ENCODE measurements at regions not wholly inside any gene's neighbourhood (a gene's known extent, or its start where the extent isn't known, plus 50 kb on each side); places are given as distances from the start of the nearest gene placed in this dataset.

- Histone ChIP-seq H3F3A (ENCODE audit: low read length, unreplicated experiment) (no peaks in the 10 kb centered on the region), H3K9ac (ENCODE audit: low read length) (no peak overlapping the region), H3K4me1 (ENCODE audit: insufficient read depth, low read length) (no peaks in the 10 kb centered on the region), H3K4me2 (ENCODE audit: low read length) (no peak overlapping the region), H2AFZ (ENCODE audit: low read length) (no peak overlapping the region), H4K20me1 (ENCODE audit: low read length) (no peaks in the 10 kb centered on the region), H3K9me3 (ENCODE audit: low read length) (no peaks in the 10 kb centered on the region), H3K27ac (ENCODE audit: low read length) (no peak overlapping the region), H3K79me2 (ENCODE audit: low read length) (no peaks in the 10 kb centered on the region), H3K9me2 (replicated peaks; ENCODE audit: low read length) (no peaks in the 10 kb centered on the region), H3K36me3 (ENCODE audit: low read depth, low read length) (no peaks in the 10 kb centered on the region), H3K4me3 (ENCODE audit: low read length) (no peak overlapping the region), H3K27me3 (ENCODE audit: low read length) (no peaks in the 10 kb centered on the region)
- ChIA-PET POLR2A (ENCODE audit: unreplicated experiment) (interaction anchor here (0.5 kb wide), 1 partner anchor 61 kb away, joined by 4 read pairs; no protein-coding TSS in a partner anchor), CTCF (interaction anchor here (0.6 kb wide), 1 partner anchor 27 kb away, joined by 4 read pairs; no protein-coding TSS in a partner anchor)
- ATAC-seq (peak; percentile 73), DNase-seq (peak; percentile 30)
- TF ChIP-seq EZH2phosphoT487 (IDR thresholded peaks at IDR 0.05; ENCODE audit: borderline replicate concordance, low read length) = no peak
- no peak for TF ChIP-seq EZH2 (IDR thresholded peaks at IDR 0.05; ENCODE audit: low read length, unreplicated experiment)
- TF ChIP-seq CTCF (conservative IDR thresholded peaks at IDR 0.05; ENCODE audit: low read depth, low read length) = no peak
- no TSS peak for BruUV-seq (replicated peaks)
- intact Hi-C loops (cut with micrococcal nuclease) = no loop called here
Observed at GRCh38 chr18:38909972-38910371, 1344.4 kb upstream of the CELF4 start.

GRCh38 chr18:38902796-38903195, 1337.2 kb upstream of the CELF4 start:
- Histone ChIP-seq H3K4me2 (ENCODE audit: low read length) (no peak overlapping the region), H4K20me1 (ENCODE audit: low read length) (no peaks in the 10 kb centered on the region), H3K9me2 (replicated peaks; ENCODE audit: low read length) (no peaks in the 10 kb centered on the region), H3K79me2 (ENCODE audit: low read length) (no peaks in the 10 kb centered on the region), H3K9me3 (ENCODE audit: low read length) (no peaks in the 10 kb centered on the region), H2AFZ (ENCODE audit: low read length) (no peak overlapping the region), H3F3A (ENCODE audit: low read length, unreplicated experiment) (no peaks in the 10 kb centered on the region), H3K27me3 (ENCODE audit: low read length) (no peaks in the 10 kb centered on the region), H3K4me1 (ENCODE audit: insufficient read depth, low read length) (no peaks in the 10 kb centered on the region), H3K9ac (ENCODE audit: low read length) (no peak overlapping the region), H3K36me3 (ENCODE audit: low read depth, low read length) (no peaks in the 10 kb centered on the region), H3K4me3 (ENCODE audit: low read length) (no peak overlapping the region), H3K27ac (ENCODE audit: low read length) (no peak overlapping the region)
- BruUV-seq (replicated peaks) = no TSS peak
- DNase-seq (no peak), ATAC-seq (no peak)
- ChIA-PET CTCF (no interaction called here), POLR2A (ENCODE audit: unreplicated experiment) (no interaction called here)
- TF ChIP-seq EZH2phosphoT487 (IDR thresholded peaks at IDR 0.05; ENCODE audit: borderline replicate concordance, low read length) = no peak
- TF ChIP-seq EZH2 (IDR thresholded peaks at IDR 0.05; ENCODE audit: low read length, unreplicated experiment) = no peak
- no peak for TF ChIP-seq CTCF (conservative IDR thresholded peaks at IDR 0.05; ENCODE audit: low read depth, low read length)
- intact Hi-C loops (cut with micrococcal nuclease) = no loop called here

DNA sequence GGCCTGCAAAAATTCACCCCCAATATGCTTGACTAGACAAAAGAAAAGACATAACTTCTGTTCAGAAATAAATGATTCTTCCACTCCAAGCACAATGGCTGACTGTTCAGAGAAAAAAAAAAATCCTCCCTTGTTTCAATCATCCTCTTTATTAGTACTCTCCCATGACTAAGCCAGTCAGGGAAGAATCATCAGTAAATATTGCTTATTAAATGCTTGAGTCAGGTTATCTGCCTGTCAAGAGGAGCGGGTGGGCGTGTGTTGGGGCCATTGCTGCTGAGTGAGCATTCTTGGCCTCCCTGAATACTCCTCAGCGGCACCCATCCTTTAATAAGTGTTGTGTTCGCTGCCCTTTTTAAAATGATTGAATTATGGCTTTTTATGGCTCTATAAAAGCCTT, 1334.8 kb upstream of the CELF4 start:
- Histone ChIP-seq H3K4me2 (ENCODE audit: low read length) (no peak overlapping the region), H3K27me3 (ENCODE audit: low read length) (no peaks in the 10 kb centered on the region), H3F3A (ENCODE audit: low read length, unreplicated experiment) (no peaks in the 10 kb centered on the region), H3K4me1 (ENCODE audit: insufficient read depth, low read length) (no peaks in the 10 kb centered on the region), H3K9me3 (ENCODE audit: low read length) (no peaks in the 10 kb centered on the region), H3K27ac (ENCODE audit: low read length) (no peak overlapping the region), H2AFZ (ENCODE audit: low read length) (no peak overlapping the region), H3K4me3 (ENCODE audit: low read length) (no peak overlapping the region), H3K9me2 (replicated peaks; ENCODE audit: low read length) (no peaks in the 10 kb centered on the region), H3K9ac (ENCODE audit: low read length) (no peak overlapping the region), H4K20me1 (ENCODE audit: low read length) (no peaks in the 10 kb centered on the region), H3K36me3 (ENCODE audit: low read depth, low read length) (no peaks in the 10 kb centered on the region), H3K79me2 (ENCODE audit: low read length) (no peaks in the 10 kb centered on the region)
- ATAC-seq = peak; percentile 55; the same call in 1 of the 2 replicates
- no TSS peak for BruUV-seq (replicated peaks)
- peak; percentile 19 for DNase-seq
- intact Hi-C loops (cut with micrococcal nuclease) = no loop called here
- ChIA-PET CTCF (no interaction called here), POLR2A (ENCODE audit: unreplicated experiment) (no interaction called here)
- no peak for TF ChIP-seq CTCF (conservative IDR thresholded peaks at IDR 0.05; ENCODE audit: low read depth, low read length)
- TF ChIP-seq EZH2 (IDR thresholded peaks at IDR 0.05; ENCODE audit: low read length, unreplicated experiment) = no peak
- TF ChIP-seq EZH2phosphoT487 (IDR thresholded peaks at IDR 0.05; ENCODE audit: borderline replicate concordance, low read length) = no peak
